Thoracic aorta (tissue), 2 donors: ENCODE measurements at regions not wholly inside any gene's neighbourhood (a gene's known extent, or its start where the extent isn't known, plus 50 kb on each side); places are given as distances from the start of the nearest gene placed in this dataset.

Experiments used
- ATAC-seq: fragments of 150-250 bp; one replicate; pipeline ENCODE4 v1.8.0; 2017; ENCODE audit warnings: low read depth; ENCODE audit not compliant: insufficient number of reproducible peaks, low FRiP score
- DNase-seq: peaks from one replicate; pipeline ENCODE4 v3.0.0-alpha.2; 2020; ENCODE audit warnings: low spot score
- H3K27ac ChIP-seq, 2 donors: fragments of 200-600 bp; sonication (generic); 1 replicate in 1 of 2; 2 replicates in 1 of 2; pipeline ENCODE4 v1.5.1; 2016; ENCODE audit warnings: mild to moderate bottlenecking in 2 of 2, moderate library complexity in 2 of 2
- H3K27me3 ChIP-seq: fragments of 200-600 bp; sonication (generic); replicated peaks from 2 replicates; pipeline ENCODE4 v1.6.0; 2016; ENCODE audit warnings: mild to moderate bottlenecking; ENCODE audit not compliant: insufficient read depth
- H3K36me3 ChIP-seq: fragments of 200-600 bp; sonication (generic); one replicate; pipeline ENCODE4 v1.5.1; 2016
- H3K4me1 ChIP-seq, 2 donors: fragments of 200-600 bp; sonication (generic); 1 replicate in 1 of 2; 2 replicates in 1 of 2; pipeline versions ENCODE4 v1.5.1 to v1.6.0; 2016; ENCODE audit warnings: low read depth in 2 of 2, mild to moderate bottlenecking in 1 of 2; ENCODE audit not compliant: control insufficient read depth in 1 of 2
- H3K4me3 ChIP-seq: fragments of 200-600 bp; sonication (generic); 2 replicates; pipeline ENCODE4 v1.5.1; 2016; ENCODE audit warnings: mild to moderate bottlenecking
- H3K9me3 ChIP-seq: fragments of 200-600 bp; sonication (generic); 2 replicates; pipeline ENCODE4 v1.5.1; 2016
- TF ChIP-seq, protein P1 (sequence below): fragments of 200-600 bp; sonication (generic); IDR thresholded peaks from one replicate; pipeline ENCODE4 v1.5.1; 2019; ENCODE audit warnings: antibody characterized with exemption

DNA sequence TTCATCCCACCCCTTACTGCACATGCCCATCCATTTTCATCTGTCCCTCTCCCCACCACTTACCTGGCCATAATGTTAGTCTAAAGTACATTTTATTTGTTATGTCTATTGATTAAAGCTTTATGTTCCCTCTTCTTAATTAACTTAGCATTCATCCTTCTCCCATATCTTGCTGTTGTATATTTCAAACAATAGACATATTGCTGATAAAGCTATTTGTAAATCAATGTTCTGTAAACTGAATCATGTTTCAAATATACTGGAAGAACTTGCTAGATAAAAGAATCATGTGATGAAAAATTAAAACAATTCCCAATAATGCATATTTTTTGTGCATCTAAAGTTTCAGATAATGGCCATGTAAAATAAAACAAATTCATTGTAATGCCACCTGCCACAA, 249.2 kb downstream of the IGSF11 start:
- H3K27ac ChIP-seq, result no peak overlapping the region
- no peak overlapping the region for H3K4me3 ChIP-seq
- no peak for ATAC-seq

DNA sequence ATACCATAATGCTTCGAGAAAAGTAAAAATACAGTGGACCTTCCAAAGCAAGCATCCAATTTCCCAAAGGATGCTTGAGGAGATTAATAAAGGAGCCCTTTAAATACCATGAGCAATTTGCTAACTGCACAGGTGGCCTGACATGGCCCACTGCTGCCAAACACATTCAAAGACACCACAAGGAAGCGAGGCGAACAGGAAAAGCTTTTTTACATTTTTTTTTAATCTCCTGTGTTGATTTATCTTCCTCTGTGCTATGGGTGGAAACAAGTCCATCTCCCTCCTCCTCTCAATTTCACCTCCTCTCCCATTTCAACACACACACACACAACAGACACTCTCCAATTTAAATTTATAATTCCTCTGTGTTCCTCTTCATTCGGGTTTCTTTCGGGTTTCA, 243.4 kb downstream of the IGSF11 start:
- Histone ChIP-seq H3K4me1 (no peaks in the 10 kb centered on the region), H3K4me3 (no peak overlapping the region), H3K27ac (no peak overlapping the region), H3K9me3 (no peaks in the 10 kb centered on the region), H3K27me3 (no peaks in the 10 kb centered on the region), H3K36me3 (no peaks in the 10 kb centered on the region)
- DNase-seq (no peak), ATAC-seq (no peak)
- TF ChIP-seq, protein P1, sequence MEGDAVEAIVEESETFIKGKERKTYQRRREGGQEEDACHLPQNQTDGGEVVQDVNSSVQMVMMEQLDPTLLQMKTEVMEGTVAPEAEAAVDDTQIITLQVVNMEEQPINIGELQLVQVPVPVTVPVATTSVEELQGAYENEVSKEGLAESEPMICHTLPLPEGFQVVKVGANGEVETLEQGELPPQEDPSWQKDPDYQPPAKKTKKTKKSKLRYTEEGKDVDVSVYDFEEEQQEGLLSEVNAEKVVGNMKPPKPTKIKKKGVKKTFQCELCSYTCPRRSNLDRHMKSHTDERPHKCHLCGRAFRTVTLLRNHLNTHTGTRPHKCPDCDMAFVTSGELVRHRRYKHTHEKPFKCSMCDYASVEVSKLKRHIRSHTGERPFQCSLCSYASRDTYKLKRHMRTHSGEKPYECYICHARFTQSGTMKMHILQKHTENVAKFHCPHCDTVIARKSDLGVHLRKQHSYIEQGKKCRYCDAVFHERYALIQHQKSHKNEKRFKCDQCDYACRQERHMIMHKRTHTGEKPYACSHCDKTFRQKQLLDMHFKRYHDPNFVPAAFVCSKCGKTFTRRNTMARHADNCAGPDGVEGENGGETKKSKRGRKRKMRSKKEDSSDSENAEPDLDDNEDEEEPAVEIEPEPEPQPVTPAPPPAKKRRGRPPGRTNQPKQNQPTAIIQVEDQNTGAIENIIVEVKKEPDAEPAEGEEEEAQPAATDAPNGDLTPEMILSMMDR, result no peak

More for the DNA sequence above, 249.2 kb downstream of the IGSF11 start:
- Histone ChIP-seq H3K27me3 (no peaks in the 10 kb centered on the region), H3K4me1 (no peaks in the 10 kb centered on the region), H3K9me3 (no peaks in the 10 kb centered on the region), H3K36me3 (no peaks in the 10 kb centered on the region)
- TF ChIP-seq, protein P1, result no peak
- DNase-seq, result no peak

DNA sequence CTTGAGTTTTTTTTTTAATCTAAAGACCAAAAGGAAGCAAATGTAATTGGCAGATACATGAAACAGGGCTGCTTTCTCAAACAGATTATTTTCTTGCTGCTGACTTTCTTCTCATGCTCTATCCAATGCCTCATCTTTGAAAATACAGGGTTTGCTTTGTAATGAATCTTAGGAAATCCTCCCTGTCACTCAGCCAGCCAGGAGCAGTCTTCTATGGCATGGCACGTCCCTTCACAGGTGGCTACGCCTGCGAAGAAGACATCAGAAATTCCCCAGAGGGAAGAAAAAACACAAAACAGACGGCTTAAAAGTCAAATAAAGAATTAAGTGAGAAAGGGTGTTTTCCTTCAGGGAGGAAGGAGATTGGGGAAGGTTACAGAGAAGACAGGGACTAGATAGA, 242.5 kb downstream of the IGSF11 start:
- Histone ChIP-seq H3K4me3 (no peak overlapping the region), H3K27ac (no peak overlapping the region), H3K36me3 (no peaks in the 10 kb centered on the region), H3K9me3 (no peaks in the 10 kb centered on the region), H3K27me3 (no peaks in the 10 kb centered on the region), H3K4me1 (no peaks in the 10 kb centered on the region)
- no peak for ATAC-seq
- TF ChIP-seq, protein P1, result no peak
- DNase-seq, result no peak

- Histone ChIP-seq H3K9me3 (no peaks in the 10 kb centered on the region), H3K27ac (no peak overlapping the region), H3K4me1 (no peaks in the 10 kb centered on the region), H3K27me3 (no peaks in the 10 kb centered on the region), H3K4me3 (no peak overlapping the region), H3K36me3 (no peaks in the 10 kb centered on the region)
- ATAC-seq, result no peak
- no peak for DNase-seq
- TF ChIP-seq, protein P1, result no peak
Measured at GRCh38 chr3:118793176-118793575, 241.5 kb downstream of the IGSF11 start.

DNA sequence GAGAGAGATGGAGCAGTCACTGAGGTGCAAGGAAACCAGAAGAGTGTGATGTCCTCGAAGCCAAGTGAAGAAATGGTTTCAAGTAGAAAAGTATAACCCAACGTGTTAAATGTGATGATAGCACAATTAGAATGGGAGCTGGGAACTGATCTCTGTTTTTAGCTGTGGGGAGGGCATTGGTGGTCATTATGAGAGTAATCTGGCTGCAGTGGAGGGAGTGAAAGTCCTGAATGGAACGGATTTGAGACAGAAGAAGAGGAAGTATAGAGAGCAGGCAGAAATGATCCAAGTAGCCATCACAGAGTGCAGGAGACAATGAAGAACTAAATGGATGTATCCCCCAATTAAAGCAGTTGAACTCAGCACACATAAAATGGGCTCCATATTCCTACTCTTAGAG, 235.3 kb downstream of the IGSF11 start:
- Histone ChIP-seq H3K27ac (no peak overlapping the region), H3K4me3 (no peak overlapping the region), H3K9me3 (no peaks in the 10 kb centered on the region), H3K27me3 (no peaks in the 10 kb centered on the region), H3K4me1 (no peaks in the 10 kb centered on the region), H3K36me3 (no peaks in the 10 kb centered on the region)
- ATAC-seq (no peak), DNase-seq (no peak)
- TF ChIP-seq, protein P1, result no peak
